T-helper 22 cell (primary cell): ENCODE measurements at regions not wholly inside any gene's neighbourhood (a gene's known extent, or its start where the extent isn't known, plus 50 kb on each side); places are given as distances from the start of the nearest gene placed in this dataset.

ENCODE experiments used
- DNase-seq: peaks from one replicate; pipeline ENCODE4 v3.0.0-alpha.2; 2020; ENCODE audit warnings: low read depth

GRCh38 chr2:64283641-64284361 lies 139.6 kb upstream of the PELI1 start:
- DNase-seq = no peak

- no peak for DNase-seq
These were observed 140.5 kb upstream of the PELI1 start for GRCh38 chr2:64284751-64285150.

GRCh38 chr2:64287202-64287740 lies 143.1 kb upstream of the PELI1 start:
- DNase-seq = no peak

GRCh38 chr2:64288321-64289193 lies 144.3 kb upstream of the PELI1 start:
- DNase-seq = no peak

GRCh38 chr2:64289251-64289650 lies 145.0 kb upstream of the PELI1 start:
- no peak for DNase-seq

GRCh38 chr2:64289737-64290136 lies 145.5 kb upstream of the PELI1 start:
- no peak for DNase-seq

GRCh38 chr2:64291181-64291580 lies 147.0 kb upstream of the PELI1 start:
- DNase-seq = no peak

- DNase-seq = no peak
These were observed 151.3 kb upstream of the PELI1 start for GRCh38 chr2:64295326-64296139.

GRCh38 chr2:64296140-64296480 lies 151.9 kb upstream of the PELI1 start:
- no peak for DNase-seq

- DNase-seq = no peak
These were observed 152.6 kb upstream of the PELI1 start for GRCh38 chr2:64296695-64297346.

GRCh38 chr2:64298161-64298560 lies 153.9 kb upstream of the PELI1 start:
- no peak for DNase-seq

GRCh38 chr2:64300066-64300465 lies 153.9 kb upstream of the LGALSL start:
- no peak for DNase-seq

GRCh38 chr2:64303250-64303649 lies 150.7 kb upstream of the LGALSL start:
- DNase-seq = no peak

GRCh38 chr2:64307421-64307820 lies 146.5 kb upstream of the LGALSL start:
- no peak for DNase-seq

- DNase-seq = no peak
These were observed 142.6 kb upstream of the LGALSL start for GRCh38 chr2:64311191-64311910.

- DNase-seq = no peak
These were observed 141.9 kb upstream of the LGALSL start for GRCh38 chr2:64311948-64312621.

GRCh38 chr2:64312622-64313397 lies 141.2 kb upstream of the LGALSL start:
- no peak for DNase-seq

- DNase-seq = no peak
These were observed 140.6 kb upstream of the LGALSL start for GRCh38 chr2:64313398-64313723.

GRCh38 chr2:64315291-64315960 lies 138.5 kb upstream of the LGALSL start:
- no peak for DNase-seq
